ENCODE measurements at regions not wholly inside any gene's neighbourhood (a gene's known extent, or its start where the extent isn't known, plus 50 kb on each side); places are given as distances from the start of the nearest gene placed in this dataset.
"Not testable (repeated sequence)": the region's sequence is repeated elsewhere in the genome, so short reads cannot be mapped to it uniquely, and the experiment has no call there.

DNA sequence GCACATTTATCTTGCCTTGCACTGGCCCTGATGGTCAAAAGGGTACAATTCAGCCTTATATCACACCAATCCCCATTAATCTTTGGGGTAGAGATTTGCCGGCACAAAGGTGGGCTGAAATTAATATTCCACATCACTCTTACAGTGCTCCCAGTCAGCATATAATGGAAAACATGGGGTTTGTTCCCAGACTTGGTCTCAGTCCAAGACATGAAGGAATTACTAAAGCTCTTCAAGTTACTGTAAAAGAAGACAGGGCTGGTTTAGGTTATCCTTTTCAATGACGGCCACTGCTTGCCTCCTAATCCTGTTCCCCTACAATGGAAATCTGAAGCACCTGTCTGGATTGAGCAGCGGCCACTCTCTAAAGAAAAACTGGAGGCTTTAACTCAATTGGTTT lies 160.7 kb downstream of the IER5 start:
- ATAC-seq (no peak), DNase-seq (no peak)
- H3K4me3 Mint-ChIP-seq: no peak overlapping the region
- H3K36me3 Mint-ChIP-seq (ENCODE audit: low read depth): no peaks in the 10 kb centered on the region
- ChIA-PET CTCF (no interaction called here), POLR2A (no interaction called here)
- peaks cover 1% of the 10 kb centered on the region for H3K27me3 Mint-ChIP-seq
- no peaks in the 10 kb centered on the region for H3K4me1 Mint-ChIP-seq (ENCODE audit: low read depth)
- TF ChIP-seq, protein P1, sequence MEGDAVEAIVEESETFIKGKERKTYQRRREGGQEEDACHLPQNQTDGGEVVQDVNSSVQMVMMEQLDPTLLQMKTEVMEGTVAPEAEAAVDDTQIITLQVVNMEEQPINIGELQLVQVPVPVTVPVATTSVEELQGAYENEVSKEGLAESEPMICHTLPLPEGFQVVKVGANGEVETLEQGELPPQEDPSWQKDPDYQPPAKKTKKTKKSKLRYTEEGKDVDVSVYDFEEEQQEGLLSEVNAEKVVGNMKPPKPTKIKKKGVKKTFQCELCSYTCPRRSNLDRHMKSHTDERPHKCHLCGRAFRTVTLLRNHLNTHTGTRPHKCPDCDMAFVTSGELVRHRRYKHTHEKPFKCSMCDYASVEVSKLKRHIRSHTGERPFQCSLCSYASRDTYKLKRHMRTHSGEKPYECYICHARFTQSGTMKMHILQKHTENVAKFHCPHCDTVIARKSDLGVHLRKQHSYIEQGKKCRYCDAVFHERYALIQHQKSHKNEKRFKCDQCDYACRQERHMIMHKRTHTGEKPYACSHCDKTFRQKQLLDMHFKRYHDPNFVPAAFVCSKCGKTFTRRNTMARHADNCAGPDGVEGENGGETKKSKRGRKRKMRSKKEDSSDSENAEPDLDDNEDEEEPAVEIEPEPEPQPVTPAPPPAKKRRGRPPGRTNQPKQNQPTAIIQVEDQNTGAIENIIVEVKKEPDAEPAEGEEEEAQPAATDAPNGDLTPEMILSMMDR (IDR thresholded peaks at IDR 0.05): no peak
- intact Hi-C loops (cut with micrococcal nuclease): no loop called here
- H3K27ac Mint-ChIP-seq: no peak overlapping the region
- H3K9me3 Mint-ChIP-seq: peaks cover 14% of the 10 kb centered on the region

DNA sequence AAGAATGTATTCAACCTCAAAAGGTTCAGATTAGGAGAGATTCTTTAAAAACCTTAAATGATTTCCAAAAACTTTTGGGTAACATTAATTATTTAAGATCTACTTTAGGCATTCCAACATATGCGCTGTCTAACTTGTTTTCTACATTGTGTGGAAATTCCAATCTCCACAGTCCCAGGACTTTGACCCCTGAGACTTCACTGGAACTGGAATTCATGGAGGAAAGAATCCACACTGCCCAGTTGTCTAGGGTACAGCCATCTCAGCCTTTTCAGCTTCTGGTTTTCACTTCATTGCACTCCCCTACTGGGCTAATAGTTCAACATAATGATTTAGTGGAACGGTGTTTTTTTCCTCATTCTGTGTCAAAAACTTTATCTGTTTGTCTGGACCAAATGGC lies 161.5 kb downstream of the IER5 start:
- intact Hi-C loops (cut with micrococcal nuclease): no loop called here
- ATAC-seq (no peak), DNase-seq (no peak)
- CTCF ChIA-PET: no interaction called here
- Mint-ChIP-seq H3K9me3 (peaks cover 18% of the 10 kb centered on the region), H3K27me3 (peaks cover 1% of the 10 kb centered on the region), H3K4me3 (no peak overlapping the region), H3K27ac (no peak overlapping the region), H3K4me1 (ENCODE audit: low read depth) (no peaks in the 10 kb centered on the region), H3K36me3 (ENCODE audit: low read depth) (no peaks in the 10 kb centered on the region)
- POLR2A ChIA-PET: no interaction called here
- TF ChIP-seq, protein P1 (IDR thresholded peaks at IDR 0.05): no peak

DNA sequence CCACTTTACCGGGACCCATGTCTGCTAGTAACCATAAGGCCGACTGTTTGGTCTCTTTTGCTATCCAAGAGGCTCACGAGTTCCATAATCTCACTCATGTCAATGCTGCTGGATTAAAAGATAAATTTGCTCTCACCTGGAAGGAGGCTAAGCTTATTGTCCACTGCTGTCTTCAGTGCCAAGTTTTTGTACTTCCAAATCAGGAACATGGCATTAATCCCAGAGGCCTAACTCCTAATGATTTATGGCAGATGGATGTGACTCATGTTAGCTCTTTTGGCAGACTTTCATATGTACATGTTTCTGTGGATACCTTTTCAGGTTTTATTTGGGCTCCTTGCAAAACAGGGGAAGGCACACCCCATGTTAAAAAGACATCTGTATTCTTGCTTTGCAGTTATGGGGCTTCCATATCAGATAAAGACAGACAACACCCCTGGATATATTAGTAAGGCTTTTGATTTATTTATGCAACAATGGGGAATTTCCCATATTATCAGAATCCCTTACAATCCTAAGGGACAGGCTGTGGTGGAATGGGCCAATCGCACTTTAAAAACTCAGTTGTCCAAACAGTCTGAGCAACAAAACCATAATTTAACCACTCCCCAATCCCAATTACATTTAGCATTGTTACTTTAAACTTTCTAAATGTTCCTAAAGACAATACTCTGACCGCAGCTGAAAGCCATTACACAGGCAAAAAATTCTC lies 162.7 kb downstream of the IER5 start:
- intact Hi-C loops (cut with micrococcal nuclease): no loop called here
- no peak overlapping the region for H3K27ac Mint-ChIP-seq
- H3K27me3 Mint-ChIP-seq: peaks cover 1% of the 10 kb centered on the region
- peaks cover 24% of the 10 kb centered on the region for H3K9me3 Mint-ChIP-seq
- TF ChIP-seq, protein P1 (IDR thresholded peaks at IDR 0.05): no peak
- ATAC-seq (no peak), DNase-seq (no peak)
- H3K36me3 Mint-ChIP-seq (ENCODE audit: low read depth): no peaks in the 10 kb centered on the region
- POLR2A ChIA-PET: no interaction called here
- H3K4me3 Mint-ChIP-seq: no peak overlapping the region
- no peaks in the 10 kb centered on the region for H3K4me1 Mint-ChIP-seq (ENCODE audit: low read depth)
- CTCF ChIA-PET: no interaction called here

DNA sequence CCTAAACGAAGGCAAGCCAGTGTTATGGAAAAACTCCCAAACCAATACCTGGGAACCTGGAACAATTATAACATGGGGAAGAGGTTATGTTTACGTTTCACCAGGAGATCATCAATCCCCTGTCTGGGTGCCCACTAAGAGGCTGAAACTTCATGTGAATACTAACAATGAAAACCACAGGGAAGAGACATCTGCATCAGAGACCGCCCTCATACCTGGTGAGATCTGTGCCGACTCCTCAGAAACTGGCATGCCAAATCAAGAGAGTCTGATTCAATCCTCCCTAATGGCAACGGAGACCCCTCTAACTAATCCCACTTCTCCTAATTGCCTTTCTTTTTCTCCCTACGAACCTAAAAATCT lies 163.2 kb downstream of the IER5 start:
- intact Hi-C loops (cut with micrococcal nuclease): no loop called here
- TF ChIP-seq, protein P1 (IDR thresholded peaks at IDR 0.05): no peak
- no peak for ATAC-seq
- H3K9me3 Mint-ChIP-seq: peaks cover 21% of the 10 kb centered on the region
- H3K36me3 Mint-ChIP-seq (ENCODE audit: low read depth): no peaks in the 10 kb centered on the region
- H3K4me1 Mint-ChIP-seq (ENCODE audit: low read depth): no peaks in the 10 kb centered on the region
- ChIA-PET POLR2A (no interaction called here), CTCF (no interaction called here)
- H3K4me3 Mint-ChIP-seq: no peak overlapping the region
- no peak for DNase-seq
- H3K27ac Mint-ChIP-seq: no peak overlapping the region
- peaks cover 1% of the 10 kb centered on the region for H3K27me3 Mint-ChIP-seq

DNA sequence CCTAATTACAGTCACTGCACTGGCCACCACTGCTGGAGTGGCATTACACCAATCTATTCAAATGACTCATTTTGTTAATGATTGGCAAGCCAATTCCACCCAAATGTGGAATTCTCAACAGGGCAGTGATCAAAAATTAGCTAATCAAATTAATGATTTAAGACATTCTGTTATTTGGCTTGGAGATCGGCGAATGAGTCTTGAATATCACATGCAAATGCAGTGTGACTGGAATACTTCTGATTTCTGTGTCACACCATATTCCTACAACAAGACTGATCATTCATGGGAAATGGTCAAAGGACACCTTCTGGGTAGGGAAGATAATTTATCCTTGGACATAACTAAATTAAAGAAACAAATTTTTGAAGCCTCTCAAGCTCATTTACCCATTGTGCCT lies 165.1 kb downstream of the IER5 start:
- CTCF ChIA-PET; POLR2A ChIA-PET; DNase-seq; H3K4me3 Mint-ChIP-seq; H3K36me3 Mint-ChIP-seq (ENCODE audit: low read depth); intact Hi-C loops (cut with micrococcal nuclease); H3K27me3 Mint-ChIP-seq; H3K27ac Mint-ChIP-seq; ATAC-seq; H3K4me1 Mint-ChIP-seq (ENCODE audit: low read depth): not testable (repeated sequence)
- peaks cover 10% of the 10 kb centered on the region for H3K9me3 Mint-ChIP-seq

All from activated CD8-positive, alpha-beta T cell treated with anti-CD3 and anti-CD28 coated beads for 36 hours (primary cell).